Activated naive CD4-positive, alpha-beta T cell (primary cell): ENCODE measurements at regions not wholly inside any gene's neighbourhood (a gene's known extent, or its start where the extent isn't known, plus 50 kb on each side); places are given as distances from the start of the nearest gene placed in this dataset.

ENCODE experiments used
- DNase-seq, 4 experiments: peaks; one replicate each; lab custom pipeline; 2025; lab: John Stamatoyannopoulos, UW

DNA sequence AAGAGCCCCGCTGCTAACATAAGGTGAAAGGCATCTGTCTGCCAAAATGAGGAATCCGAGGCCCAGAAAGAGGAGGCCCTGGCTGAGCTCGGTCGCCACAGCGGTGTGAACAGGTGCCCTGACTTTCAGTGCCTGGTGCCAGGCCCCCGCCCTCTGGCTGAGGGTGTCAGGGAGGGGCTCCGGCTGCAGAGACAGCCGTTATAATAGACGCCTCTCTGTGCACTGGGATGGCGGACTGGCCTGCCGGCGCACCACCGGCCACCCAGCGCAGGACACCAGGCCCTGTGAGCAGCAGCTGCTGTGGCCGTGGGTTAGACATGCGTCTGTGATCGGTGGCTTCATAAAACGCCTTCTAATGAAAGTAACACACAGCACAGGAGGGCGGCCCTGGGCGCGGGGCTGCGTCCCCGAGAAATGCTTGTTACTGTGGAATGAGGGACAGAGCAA, 51.4 kb upstream of the ACTRT2 start:
- DNase-seq = no peak

DNA sequence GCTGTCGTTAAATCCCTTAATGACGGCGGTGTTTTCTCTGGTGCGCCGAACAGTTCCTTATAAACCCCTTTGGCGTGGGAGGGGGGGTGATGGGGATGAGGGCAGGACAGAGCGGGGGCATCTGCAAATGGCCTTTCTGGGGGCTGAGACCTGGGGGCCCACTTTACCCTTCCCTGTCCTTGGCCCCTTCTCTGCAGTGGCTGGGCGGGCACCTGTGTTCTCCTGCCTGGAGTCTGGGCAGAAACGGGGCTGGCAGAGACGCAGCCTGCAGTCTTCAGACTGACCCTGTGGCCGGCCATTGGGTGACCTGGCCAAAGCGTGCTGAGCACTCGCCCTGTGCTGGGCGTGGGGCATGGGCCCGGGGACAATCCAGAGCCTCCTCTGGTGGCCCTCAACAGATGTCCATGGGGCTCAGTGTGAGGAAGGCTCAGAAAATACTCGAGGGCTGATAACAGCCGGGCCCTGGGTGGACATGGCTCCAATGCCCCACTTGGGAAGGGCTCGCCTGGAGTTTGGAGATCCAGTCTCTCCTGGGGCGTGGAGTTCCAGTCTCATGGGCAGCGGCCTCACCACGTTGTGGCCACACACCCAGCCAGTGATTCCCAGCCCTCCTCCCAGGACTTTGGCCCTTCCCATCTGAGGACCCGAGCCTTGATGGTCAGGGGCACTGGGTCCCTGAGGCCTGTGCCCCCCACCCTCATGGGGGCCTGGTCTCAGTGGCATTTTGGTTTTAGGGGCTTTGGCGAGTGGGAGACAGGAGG, 50.8 kb upstream of the ACTRT2 start:
- no peak for DNase-seq

DNA sequence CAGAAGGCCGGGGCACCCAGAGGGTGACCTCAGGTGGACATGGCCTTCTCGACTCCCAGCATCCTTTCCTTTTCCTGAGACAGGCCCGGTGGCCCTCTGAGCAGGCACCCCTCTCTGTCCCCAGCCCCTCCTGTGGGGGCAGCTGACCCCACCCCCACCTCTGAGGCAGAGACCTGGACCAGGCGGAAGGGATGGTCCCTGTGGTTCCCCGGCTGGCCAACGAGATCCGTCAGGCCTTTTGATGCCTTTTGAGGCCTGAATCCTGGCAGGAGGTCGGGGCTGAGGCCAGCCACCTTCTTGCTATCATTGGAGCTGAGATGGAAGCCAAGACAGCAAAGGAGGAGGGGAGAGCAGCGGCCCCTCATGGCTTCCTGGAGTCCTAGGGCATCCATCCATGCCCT, 50.2 kb upstream of the ACTRT2 start:
- DNase-seq = no peak
